CD4-positive, alpha-beta T cell (primary cell): ENCODE measurements at regions not wholly inside any gene's neighbourhood (a gene's known extent, or its start where the extent isn't known, plus 50 kb on each side); places are given as distances from the start of the nearest gene placed in this dataset.
"Not testable (repeated sequence)": the region's sequence is repeated elsewhere in the genome, so short reads cannot be mapped to it uniquely, and the experiment has no call there.

Experiments
- ATAC-seq: fragments of 200-7000 bp; cut with Tn5 transposase; one replicate; pipeline ENCODE4 v1.10.0; 2022; ENCODE audit warnings: mild to moderate bottlenecking; ENCODE audit not compliant: poor library complexity
- CTCF ChIA-PET: fragments of 350-600 bp; sonication (Branson Sonifier 250); formaldehyde crosslinking; loops from one replicate; lab custom pipeline; 2021; ENCODE audit warnings: antibody characterized with exemption, inconsistent platforms; lab: Charles Lee
- POLR2A ChIA-PET: fragments of 350-600 bp; sonication (Branson Sonifier 250); formaldehyde crosslinking; loops from one replicate; lab custom pipeline; 2021; ENCODE audit warnings: antibody characterized with exemption, inconsistent platforms; lab: Charles Lee
- DNase-seq, 14 experiments: peaks; one replicate each; pipeline ENCODE4 v3.0.0-alpha.2; 2013 to 2020; ENCODE audit warnings: mixed read lengths in 2 of 14
- H3K27ac ChIP-seq, 2 donors: one replicate each; pipeline versions ENCODE4 v1.5.1 to v1.7.0; 2013; ENCODE audit warnings: low read length in 2 of 2, low read depth in 1 of 2, mild to moderate bottlenecking in 1 of 2
- H3K27me3 ChIP-seq, 2 experiments: 1 replicate in 1 of 2; 2 replicates in 1 of 2; pipeline versions ENCODE4 v1.6.1 to v1.7.0; 2013; ENCODE audit warnings: low read length in 2 of 2, control low read depth in 1 of 2, mild to moderate bottlenecking in 1 of 2, moderate library complexity in 1 of 2; ENCODE audit not compliant: insufficient read depth in 2 of 2, control insufficient read depth in 1 of 2
- H3K36me3 ChIP-seq: one replicate; pipeline ENCODE4 v1.6.1; 2013; ENCODE audit warnings: low read length, control low read depth; ENCODE audit not compliant: insufficient read depth
- H3K4me1 ChIP-seq: one replicate; pipeline ENCODE4 v1.6.1; 2013; ENCODE audit warnings: low read length, control low read depth; ENCODE audit not compliant: insufficient read depth
- H3K4me3 ChIP-seq: one replicate; pipeline ENCODE4 v1.5.1; 2013; ENCODE audit warnings: mild to moderate bottlenecking, low read length, moderate library complexity
- H3K9me3 ChIP-seq, 2 experiments: 1 replicate in 1 of 2; 2 replicates in 1 of 2; pipeline versions ENCODE4 v1.6.1 to v1.7.0; 2013; ENCODE audit warnings: low read length in 2 of 2, mild to moderate bottlenecking in 2 of 2, control low read depth in 1 of 2, moderate library complexity in 1 of 2; ENCODE audit not compliant: control insufficient read depth in 1 of 2, insufficient read depth in 1 of 2
- H3K27ac Mint-ChIP-seq: one replicate; pipeline ENCODE4 v1.8.0; 2020; ENCODE audit warnings: mixed read lengths
- H3K27me3 Mint-ChIP-seq: one replicate; pipeline ENCODE4 v1.8.0; 2021; ENCODE audit warnings: mixed read lengths
- H3K36me3 Mint-ChIP-seq: one replicate; pipeline ENCODE4 v1.8.0; 2021; ENCODE audit warnings: low read depth, mixed read lengths
- H3K4me1 Mint-ChIP-seq: one replicate; pipeline ENCODE4 v1.8.0; 2021; ENCODE audit warnings: low read depth, mixed read lengths
- H3K4me3 Mint-ChIP-seq: one replicate; pipeline ENCODE4 v1.8.0; 2020; ENCODE audit warnings: mild to moderate bottlenecking, mixed read lengths
- H3K9me3 Mint-ChIP-seq: one replicate; pipeline ENCODE4 v1.8.0; 2020; ENCODE audit warnings: mixed read lengths
- CTCF ChIP-seq: fragments of 200-600 bp; IDR thresholded peaks from one replicate; pipeline ENCODE4 v1.8.0; 2022; ENCODE audit warnings: antibody characterized with exemption, mild to moderate bottlenecking
- intact Hi-C, 2 experiments: fragments of 100-400 bp; cut with DNase I in 1 of 2; cut with micrococcal nuclease in 1 of 2; formaldehyde crosslinking; loops; one replicate each; pipeline versions ENCODE4 v1.15.1 to v1.9.0; 2023 to 2025; cut with DNase I, micrococcal nuclease

DNA sequence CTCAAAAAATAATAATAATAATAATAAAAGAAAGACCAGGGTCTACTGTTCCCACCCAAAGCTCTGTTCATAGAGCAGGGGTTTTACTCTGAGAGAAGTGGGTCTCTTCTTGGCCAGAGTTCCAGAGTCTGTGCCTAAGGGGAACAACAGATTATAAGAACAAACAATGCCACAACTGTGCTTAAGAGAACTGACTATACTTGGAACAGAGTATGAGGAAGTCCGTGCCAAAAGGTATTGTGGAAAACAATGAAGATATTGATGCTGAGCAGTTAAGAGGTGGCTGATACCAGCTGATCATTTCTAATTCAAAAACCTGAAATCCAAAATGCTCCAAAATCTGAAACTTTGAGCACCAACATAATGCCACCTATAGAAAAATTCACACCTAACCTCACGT lies 229.6 kb downstream of the FBXO8 start:
- no peak overlapping the region for H3K27ac ChIP-seq
- ATAC-seq, result no peak
- CTCF ChIA-PET, result no interaction called here
- Mint-ChIP-seq H3K4me3 (no peak overlapping the region), H3K4me1 (no peaks in the 10 kb centered on the region), H3K9me3 (peaks cover 10% of the 10 kb centered on the region), H3K27ac (no peak overlapping the region), H3K27me3 (no peaks in the 10 kb centered on the region), H3K36me3 (no peaks in the 10 kb centered on the region)
- no peak for DNase-seq
- no peak for TF ChIP-seq CTCF
- no peak overlapping the region for H3K4me3 ChIP-seq
- intact Hi-C loops, result no loop called here
- H3K9me3 ChIP-seq, result no peaks in the 10 kb centered on the region
- H3K4me1 ChIP-seq, result no peaks in the 10 kb centered on the region
- no peaks in the 10 kb centered on the region for H3K36me3 ChIP-seq
- no peaks in the 10 kb centered on the region for H3K27me3 ChIP-seq
- POLR2A ChIA-PET, result no interaction called here

- ChIA-PET CTCF (no interaction called here), POLR2A (no interaction called here)
- Histone ChIP-seq H3K9me3 (no peaks in the 10 kb centered on the region), H3K36me3 (no peaks in the 10 kb centered on the region), H3K27ac (no peak overlapping the region), H3K27me3 (no peaks in the 10 kb centered on the region), H3K4me3 (no peak overlapping the region), H3K4me1 (no peaks in the 10 kb centered on the region)
- no peaks in the 10 kb centered on the region for H3K4me1 Mint-ChIP-seq
- DNase-seq (no peak), ATAC-seq (no peak)
- TF ChIP-seq CTCF, result no peak
- no peak overlapping the region for H3K27ac Mint-ChIP-seq
- no peak overlapping the region for H3K4me3 Mint-ChIP-seq
- intact Hi-C loops, result no loop called here
- H3K27me3 Mint-ChIP-seq, result no peaks in the 10 kb centered on the region
- H3K9me3 Mint-ChIP-seq, result peaks cover 5% of the 10 kb centered on the region
- H3K36me3 Mint-ChIP-seq, result no peaks in the 10 kb centered on the region
Measured at GRCh38 chr4:174047363-174047762, 236.1 kb downstream of the FBXO8 start.

DNA sequence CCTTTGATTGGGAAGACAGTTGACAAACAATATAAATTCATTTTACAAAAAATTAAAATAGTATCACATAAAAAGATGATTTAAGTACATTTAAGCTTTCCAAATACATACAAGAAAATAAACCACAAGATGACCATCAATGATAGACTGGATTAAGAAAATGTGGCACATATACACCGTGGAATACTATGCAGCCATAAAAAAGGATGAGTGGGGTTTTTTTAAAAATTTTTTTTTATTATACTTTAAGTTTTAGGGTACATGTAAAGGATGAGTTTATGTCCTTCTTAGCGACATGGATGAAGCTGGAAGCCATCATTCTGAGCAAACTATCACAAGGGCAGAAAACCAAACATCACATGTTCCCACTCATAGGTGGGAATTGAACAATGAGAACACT lies 237.6 kb downstream of the FBXO8 start:
- ATAC-seq, H3K9me3 Mint-ChIP-seq, H3K36me3 ChIP-seq, CTCF ChIA-PET, H3K4me3 ChIP-seq, POLR2A ChIA-PET, H3K36me3 Mint-ChIP-seq, intact Hi-C loops, H3K4me3 Mint-ChIP-seq, H3K27ac Mint-ChIP-seq, H3K9me3 ChIP-seq, DNase-seq, H3K27ac ChIP-seq, H3K27me3 ChIP-seq, H3K4me1 Mint-ChIP-seq, H3K27me3 Mint-ChIP-seq, H3K4me1 ChIP-seq: not testable (repeated sequence)

GRCh38 chr4:174045381-174045780 lies 238.1 kb downstream of the FBXO8 start:
- no peaks in the 10 kb centered on the region for H3K27me3 Mint-ChIP-seq
- TF ChIP-seq CTCF, result no peak
- ChIA-PET POLR2A (no interaction called here), CTCF (no interaction called here)
- H3K4me1 ChIP-seq, result no peaks in the 10 kb centered on the region
- H3K4me3 Mint-ChIP-seq, result no peak overlapping the region
- no peaks in the 10 kb centered on the region for H3K4me1 Mint-ChIP-seq
- no peak overlapping the region for H3K27ac Mint-ChIP-seq
- no peak overlapping the region for H3K27ac ChIP-seq
- DNase-seq (no peak), ATAC-seq (no peak)
- peaks cover 5% of the 10 kb centered on the region for H3K9me3 Mint-ChIP-seq
- no peaks in the 10 kb centered on the region for H3K36me3 ChIP-seq
- intact Hi-C loops, result no loop called here
- H3K9me3 ChIP-seq, result no peaks in the 10 kb centered on the region
- no peaks in the 10 kb centered on the region for H3K36me3 Mint-ChIP-seq
- no peak overlapping the region for H3K4me3 ChIP-seq
- no peaks in the 10 kb centered on the region for H3K27me3 ChIP-seq
